ENCODE measurements at regions not wholly inside any gene's neighbourhood (a gene's known extent, or its start where the extent isn't known, plus 50 kb on each side); places are given as distances from the start of the nearest gene placed in this dataset.
A peak's percentile ranks its signal among the peaks of the same experiment; 100 is the strongest.

GRCh38 chr6:113690281-113691259 is 166.6 kb upstream of the MARCKS start:
- H3K4me3 ChIP-seq = no peak overlapping the region
- TF ChIP-seq CTCF (IDR thresholded peaks at IDR 0.05) = no peak
- ATAC-seq = no peak
- DNase-seq = no peak
- H3K27me3 ChIP-seq (ENCODE audit: low read depth) = no peaks in the 10 kb centered on the region
- no peaks in the 10 kb centered on the region for H3K36me3 ChIP-seq
- H3K9me3 ChIP-seq = no peaks in the 10 kb centered on the region
- H3K27ac ChIP-seq = no peak overlapping the region
- H3K4me1 ChIP-seq = peaks cover 4% of the 10 kb centered on the region
- intact Hi-C loops (cut with DNase I) = no loop called here

- intact Hi-C loops (cut with DNase I) = no loop called here
- Histone ChIP-seq H3K27ac (no peak overlapping the region), H3K4me1 (no peaks in the 10 kb centered on the region), H3K4me3 (no peak overlapping the region), H3K27me3 (ENCODE audit: low read depth) (no peaks in the 10 kb centered on the region), H3K9me3 (no peaks in the 10 kb centered on the region), H3K36me3 (no peaks in the 10 kb centered on the region)
- ATAC-seq = no peak
- TF ChIP-seq CTCF (IDR thresholded peaks at IDR 0.05) = no peak
- no peak for DNase-seq
These were observed 165.9 kb upstream of the MARCKS start for GRCh38 chr6:113691260-113691656.

- intact Hi-C loops (cut with DNase I) = no loop called here
- no peaks in the 10 kb centered on the region for H3K9me3 ChIP-seq
- H3K27ac ChIP-seq = no peak overlapping the region
- TF ChIP-seq CTCF (IDR thresholded peaks at IDR 0.05) = no peak
- no peaks in the 10 kb centered on the region for H3K36me3 ChIP-seq
- no peak for ATAC-seq
- no peak for DNase-seq
- H3K4me3 ChIP-seq = no peak overlapping the region
- H3K4me1 ChIP-seq = no peaks in the 10 kb centered on the region
- H3K27me3 ChIP-seq (ENCODE audit: low read depth) = no peaks in the 10 kb centered on the region
These were observed 163.3 kb upstream of the MARCKS start for GRCh38 chr6:113693851-113694250.

- Histone ChIP-seq H3K4me3 (no peak overlapping the region), H3K27ac (no peak overlapping the region), H3K9me3 (no peaks in the 10 kb centered on the region), H3K4me1 (no peaks in the 10 kb centered on the region), H3K36me3 (no peaks in the 10 kb centered on the region), H3K27me3 (ENCODE audit: low read depth) (no peaks in the 10 kb centered on the region)
- DNase-seq (no peak), ATAC-seq (no peak)
- no peak for TF ChIP-seq CTCF (IDR thresholded peaks at IDR 0.05)
- intact Hi-C loops (cut with DNase I) = no loop called here
These were observed 162.7 kb upstream of the MARCKS start for GRCh38 chr6:113694278-113695077.

- peak in 1 of 2 donors; percentile 44 for ATAC-seq
- H3K27ac ChIP-seq = peak overlapping the region; percentile 13
- H3K4me1 ChIP-seq = no peaks in the 10 kb centered on the region
- no peaks in the 10 kb centered on the region for H3K36me3 ChIP-seq
- no peak overlapping the region for H3K4me3 ChIP-seq
- intact Hi-C loops (cut with DNase I) = no loop called here
- no peaks in the 10 kb centered on the region for H3K9me3 ChIP-seq
- no peak for TF ChIP-seq CTCF (IDR thresholded peaks at IDR 0.05)
- H3K27me3 ChIP-seq (ENCODE audit: low read depth) = no peaks in the 10 kb centered on the region
- DNase-seq = no peak
These were observed 161.6 kb upstream of the MARCKS start for GRCh38 chr6:113695516-113695915.
